Keratinocyte (primary cell): ENCODE measurements at regions not wholly inside any gene's neighbourhood (a gene's known extent, or its start where the extent isn't known, plus 50 kb on each side); places are given as distances from the start of the nearest gene placed in this dataset.

ENCODE experiments used
- DNase-seq: peaks from one replicate; pipeline ENCODE4 v3.0.0-alpha.2; 2011; ENCODE audit warnings: low read depth, missing footprints, low spot score
- FAIRE-seq: peaks from 2 replicates; lab custom pipeline; 2011; peaks lifted over from hg19 to GRCh38; lab: Jason Lieb, UNC
- H2AFZ ChIP-seq: 2 replicates; pipeline ENCODE4 v1.6.0; 2012; ENCODE audit warnings: low read length, control low read depth, inconsistent platforms; ENCODE audit not compliant: control insufficient read depth
- H3K27ac ChIP-seq: 2 replicates; pipeline ENCODE4 v1.5.1; 2011; ENCODE audit warnings: low read length; ENCODE audit not compliant: control insufficient read depth, insufficient read depth
- H3K27me3 ChIP-seq: 3 replicates; pipeline ENCODE4 v1.6.0; 2011; ENCODE audit warnings: low read length; ENCODE audit not compliant: control insufficient read depth, insufficient read depth; ENCODE audit errors: extremely low read depth
- H3K36me3 ChIP-seq, 2 experiments: 2 replicates in 1 of 2; 3 replicates in 1 of 2; pipeline ENCODE4 v1.5.1; 2011; ENCODE audit warnings: low read length in 2 of 2, mild to moderate bottlenecking in 1 of 2; ENCODE audit not compliant: control insufficient read depth in 2 of 2, insufficient read depth in 2 of 2; ENCODE audit errors: extremely low read depth in 1 of 2
- H3K4me1 ChIP-seq: 3 replicates; pipeline ENCODE4 v1.5.1; 2011; ENCODE audit warnings: low read length; ENCODE audit not compliant: control insufficient read depth, insufficient read depth; ENCODE audit errors: extremely low read depth
- H3K4me2 ChIP-seq: 3 replicates; pipeline ENCODE4 v1.6.0; 2011; ENCODE audit warnings: low read depth, low read length; ENCODE audit not compliant: control insufficient read depth, insufficient read depth; ENCODE audit errors: extremely low read depth
- H3K4me3 ChIP-seq, 3 experiments: fragments of 200-600 bp in 1 of 3; sonication (generic) in 1 of 3; 2 replicates in 2 of 3; 3 replicates in 1 of 3; pipeline ENCODE4 v1.5.1; 2011 to 2016; ENCODE audit warnings: low read length in 3 of 3, mild to moderate bottlenecking in 3 of 3, control low read depth in 2 of 3, inconsistent platforms in 1 of 3, low read depth in 1 of 3, mixed read lengths in 1 of 3, mixed run types in 1 of 3, moderate library complexity in 1 of 3; ENCODE audit not compliant: control insufficient read depth in 2 of 3, insufficient read depth in 2 of 3; ENCODE audit errors: extremely low read depth in 1 of 3
- H3K79me2 ChIP-seq: 2 replicates; pipeline ENCODE4 v1.6.0; 2012; ENCODE audit warnings: low read length; ENCODE audit not compliant: control insufficient read depth, insufficient read depth
- H3K9ac ChIP-seq: 3 replicates; pipeline ENCODE4 v1.6.0; 2011; ENCODE audit warnings: low read length; ENCODE audit not compliant: control insufficient read depth, insufficient read depth; ENCODE audit errors: extremely low read depth
- H3K9me1 ChIP-seq: 3 replicates; pipeline ENCODE4 v1.6.0; 2011; ENCODE audit warnings: low read length; ENCODE audit not compliant: control insufficient read depth, insufficient read depth; ENCODE audit errors: extremely low read depth
- H3K9me3 ChIP-seq: 2 replicates; pipeline ENCODE4 v1.5.1; 2012; ENCODE audit warnings: low read depth, low read length; ENCODE audit not compliant: control insufficient read depth
- H4K20me1 ChIP-seq: 3 replicates; pipeline ENCODE4 v1.6.0; 2011; ENCODE audit warnings: low read length; ENCODE audit not compliant: control insufficient read depth, insufficient read depth; ENCODE audit errors: extremely low read depth
- CTCF ChIP-seq, 3 experiments: IDR thresholded peaks in 1 of 3; conservative IDR thresholded peaks in 1 of 3; optimal IDR thresholded peaks in 1 of 3; 2 replicates in 2 of 3; 3 replicates in 1 of 3; pipeline versions ENCODE3 to v1.5.1; 2011; ENCODE audit warnings: low read length in 3 of 3, mild to moderate bottlenecking in 3 of 3, moderate library complexity in 2 of 3, control low read depth in 1 of 3, inconsistent platforms in 1 of 3; ENCODE audit not compliant: insufficient read depth in 2 of 3; ENCODE audit errors: extremely low read depth in 1 of 3
- EZH2 ChIP-seq: IDR thresholded peaks from one replicate; pipeline ENCODE4 v1.6.1; 2012; ENCODE audit warnings: inconsistent platforms, mild to moderate bottlenecking, low read length, moderate library complexity
- dilution Hi-C: fragments of 300-500 bp; cut with MboI; formaldehyde crosslinking; loops from one replicate; pipeline ENCODE4 v1.7.0; 2020; ENCODE audit warnings: low sequenced_read_pairs; ENCODE audit not compliant: extremely low pct_ligation_motif_present

GRCh38 chr2:156659694-156660093 is 223.5 kb downstream of the GPD2 start:
- Histone ChIP-seq H4K20me1 (no peaks in the 10 kb centered on the region), H3K36me3 (no peaks in the 10 kb centered on the region), H3K79me2 (no peaks in the 10 kb centered on the region), H3K9ac (no peak overlapping the region), H3K4me2 (no peak overlapping the region), H2AFZ (no peak overlapping the region), H3K4me3 (no peak overlapping the region), H3K27me3 (no peaks in the 10 kb centered on the region), H3K27ac (no peak overlapping the region), H3K9me1 (no peaks in the 10 kb centered on the region), H3K4me1 (no peaks in the 10 kb centered on the region), H3K9me3 (no peaks in the 10 kb centered on the region)
- DNase-seq (no peak), FAIRE-seq (no peak)
- dilution Hi-C loops: no loop called here
- no peak for TF ChIP-seq CTCF (optimal IDR thresholded peaks at IDR 0.05 in 1 of 3, IDR thresholded peaks at IDR 0.05 in 1 of 3, conservative IDR thresholded peaks at IDR 0.05 in 1 of 3; ENCODE audit: extremely low read depth in 1 of 3, insufficient read depth in 2 of 3, low read length in 3 of 3)
- TF ChIP-seq EZH2: no peak

GRCh38 chr2:156663757-156664409 is 227.7 kb downstream of the GPD2 start:
- dilution Hi-C loops: no loop called here
- FAIRE-seq (no peak), DNase-seq (no peak)
- Histone ChIP-seq H3K27me3 (no peaks in the 10 kb centered on the region), H3K27ac (no peak overlapping the region), H3K4me3 (no peak overlapping the region), H2AFZ (no peak overlapping the region), H3K36me3 (no peaks in the 10 kb centered on the region), H3K4me1 (peaks cover 8% of the 10 kb centered on the region), H3K9me1 (no peaks in the 10 kb centered on the region), H4K20me1 (no peaks in the 10 kb centered on the region), H3K9me3 (no peaks in the 10 kb centered on the region), H3K9ac (no peak overlapping the region), H3K4me2 (no peak overlapping the region), H3K79me2 (no peaks in the 10 kb centered on the region)
- no peak for TF ChIP-seq EZH2
- no peak for TF ChIP-seq CTCF (optimal IDR thresholded peaks at IDR 0.05 in 1 of 3, IDR thresholded peaks at IDR 0.05 in 1 of 3, conservative IDR thresholded peaks at IDR 0.05 in 1 of 3; ENCODE audit: extremely low read depth in 1 of 3, insufficient read depth in 2 of 3, low read length in 3 of 3)
